ENCODE measurements at regions not wholly inside any gene's neighbourhood (a gene's known extent, or its start where the extent isn't known, plus 50 kb on each side); places are given as distances from the start of the nearest gene placed in this dataset.

- no peak overlapping the region for H3K4me3 ChIP-seq (ENCODE audit: low read length)
- no peak for DNase-seq (ENCODE audit: low read depth)
- TF ChIP-seq CTCF (conservative IDR thresholded peaks at IDR 0.05; ENCODE audit: low read depth, low read length): no peak
Measured at GRCh38 chr6:23371132-23371915, 754.7 kb upstream of the NRSN1 start.

GRCh38 chr6:23377830-23378229, 748.2 kb upstream of the NRSN1 start:
- H3K4me3 ChIP-seq (ENCODE audit: low read length): no peak overlapping the region
- no peak for DNase-seq (ENCODE audit: low read depth)
- TF ChIP-seq CTCF (conservative IDR thresholded peaks at IDR 0.05; ENCODE audit: low read depth, low read length): no peak

- no peak for TF ChIP-seq CTCF (conservative IDR thresholded peaks at IDR 0.05; ENCODE audit: low read depth, low read length)
- no peak for DNase-seq (ENCODE audit: low read depth)
- H3K4me3 ChIP-seq (ENCODE audit: low read length): no peak overlapping the region
Measured at GRCh38 chr6:23380465-23380864, 745.5 kb upstream of the NRSN1 start.

GRCh38 chr6:23388086-23388783, 737.8 kb upstream of the NRSN1 start:
- TF ChIP-seq CTCF (conservative IDR thresholded peaks at IDR 0.05; ENCODE audit: low read depth, low read length): no peak
- DNase-seq (ENCODE audit: low read depth): no peak
- H3K4me3 ChIP-seq (ENCODE audit: low read length): no peak overlapping the region

GRCh38 chr6:23389386-23389785, 736.6 kb upstream of the NRSN1 start:
- no peak for TF ChIP-seq CTCF (conservative IDR thresholded peaks at IDR 0.05; ENCODE audit: low read depth, low read length)
- no peak for DNase-seq (ENCODE audit: low read depth)

GRCh38 chr6:23390221-23390620, 735.8 kb upstream of the NRSN1 start:
- H3K4me3 ChIP-seq (ENCODE audit: low read length): no peak overlapping the region

More at GRCh38 chr6:23389386-23389785, 736.6 kb upstream of the NRSN1 start:
- no peak overlapping the region for H3K4me3 ChIP-seq (ENCODE audit: low read length)

More at GRCh38 chr6:23390221-23390620, 735.8 kb upstream of the NRSN1 start:
- TF ChIP-seq CTCF (conservative IDR thresholded peaks at IDR 0.05; ENCODE audit: low read depth, low read length): no peak
- DNase-seq (ENCODE audit: low read depth): no peak
